EH (cell line): ENCODE measurements at regions not wholly inside any gene's neighbourhood (a gene's known extent, or its start where the extent isn't known, plus 50 kb on each side); places are given as distances from the start of the nearest gene placed in this dataset.

Source experiments
- DNase-seq: peaks from one replicate; pipeline ENCODE4 v3.0.0-alpha.2; 2015; ENCODE audit warnings: low read depth

DNA sequence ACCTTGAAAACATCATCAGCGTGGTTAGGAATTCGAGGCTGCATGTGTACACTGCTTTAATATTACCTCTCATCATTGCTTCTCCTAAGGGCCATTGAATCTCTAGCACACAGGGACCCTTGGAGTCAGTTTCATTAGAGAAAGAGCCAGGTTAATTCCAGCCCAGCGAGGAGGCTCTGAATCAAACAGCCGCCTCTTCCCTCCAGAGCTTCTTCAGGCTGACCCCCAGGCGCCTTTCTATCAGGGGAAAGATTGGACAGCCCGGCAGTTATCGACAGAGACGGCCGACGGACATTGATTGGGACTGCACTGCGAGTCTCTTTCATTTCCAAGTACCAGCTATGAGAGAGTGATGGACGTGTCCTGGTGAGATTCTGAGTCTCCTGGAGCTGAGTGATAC, 159.2 kb downstream of the ANKRD60 start:
- DNase-seq = no peak

DNA sequence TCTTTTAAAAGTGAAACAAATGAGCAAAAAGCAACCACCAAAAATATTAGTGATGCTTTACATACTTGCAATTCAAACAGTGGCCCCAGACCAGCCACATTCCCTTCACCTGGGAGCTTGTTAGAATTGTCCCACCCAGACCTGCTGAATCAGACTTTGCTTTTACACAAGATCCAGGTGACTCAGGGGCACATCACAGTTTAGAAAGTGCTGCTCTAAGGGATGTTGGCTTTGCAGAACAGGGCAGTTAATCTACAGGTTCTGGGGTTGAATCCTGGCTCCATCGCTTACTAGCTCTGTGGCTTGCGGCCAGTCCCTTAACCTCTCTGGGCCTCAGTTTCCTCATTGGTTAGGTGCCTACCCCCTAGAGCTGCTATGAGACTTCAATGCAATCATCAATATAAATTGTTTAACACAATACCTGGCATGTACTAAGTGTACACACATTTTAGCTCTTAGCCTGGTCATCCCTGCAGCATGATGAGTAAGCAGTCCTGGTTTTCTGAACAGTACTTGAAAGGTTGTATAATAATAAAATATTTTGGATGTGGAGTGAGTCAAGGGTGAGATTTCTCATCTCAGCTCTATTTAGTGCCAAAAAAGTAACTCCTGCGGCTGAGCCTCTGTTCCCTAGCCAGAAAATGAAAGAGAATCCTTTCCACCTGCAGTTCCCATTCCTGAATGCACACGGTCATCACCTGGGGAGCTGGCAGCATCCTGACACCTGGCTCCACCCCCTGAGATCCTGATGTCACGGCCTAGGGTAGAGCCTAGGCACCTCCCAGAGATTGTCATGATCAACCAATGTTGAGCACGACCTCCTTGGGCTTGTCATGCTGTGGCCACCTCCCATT, 162.7 kb downstream of the ANKRD60 start:
- no peak for DNase-seq

DNA sequence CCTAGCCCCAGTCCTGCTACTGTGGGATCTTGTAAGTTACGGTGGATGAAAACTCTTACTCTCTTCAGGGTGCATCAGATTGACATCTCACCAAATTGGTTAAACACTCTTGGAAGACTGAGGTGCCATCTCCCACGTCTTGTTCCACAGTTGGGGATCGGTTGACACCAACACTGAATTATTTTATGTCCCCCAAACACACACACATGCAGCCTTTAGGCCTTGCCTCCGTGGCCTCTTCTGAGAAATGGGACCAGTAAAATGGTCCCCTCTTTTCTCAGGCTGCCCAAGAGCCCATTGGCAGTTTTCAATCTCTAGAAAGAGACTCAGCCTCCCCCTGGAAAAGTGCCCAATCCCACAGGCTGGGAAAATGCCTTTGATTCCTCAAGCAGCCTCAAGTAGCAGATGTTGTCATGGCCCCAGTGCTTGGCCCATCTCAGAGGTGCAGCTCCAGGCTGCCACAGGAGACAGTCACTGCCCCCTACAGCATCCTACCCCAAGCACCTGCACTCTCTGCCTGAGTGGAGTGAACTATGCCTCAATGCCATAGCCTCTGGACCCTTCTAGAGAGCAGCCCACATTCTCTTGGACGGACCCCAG, 163.9 kb downstream of the ANKRD60 start:
- no peak for DNase-seq

DNA sequence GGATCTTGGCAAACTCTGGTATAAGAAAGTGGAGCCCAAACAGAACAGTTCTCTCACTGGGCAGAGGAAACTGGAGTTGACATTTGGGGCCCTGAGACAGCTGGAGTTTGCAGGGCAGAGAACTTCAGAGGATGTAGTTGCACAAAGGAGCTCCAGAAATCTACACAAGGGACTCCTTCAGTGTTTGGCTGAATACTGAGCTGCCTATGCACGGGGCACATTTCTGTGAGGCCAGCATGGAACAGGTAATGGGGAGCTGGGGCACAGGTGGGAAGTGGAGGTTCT, 169.3 kb downstream of the ANKRD60 start:
- no peak for DNase-seq

DNA sequence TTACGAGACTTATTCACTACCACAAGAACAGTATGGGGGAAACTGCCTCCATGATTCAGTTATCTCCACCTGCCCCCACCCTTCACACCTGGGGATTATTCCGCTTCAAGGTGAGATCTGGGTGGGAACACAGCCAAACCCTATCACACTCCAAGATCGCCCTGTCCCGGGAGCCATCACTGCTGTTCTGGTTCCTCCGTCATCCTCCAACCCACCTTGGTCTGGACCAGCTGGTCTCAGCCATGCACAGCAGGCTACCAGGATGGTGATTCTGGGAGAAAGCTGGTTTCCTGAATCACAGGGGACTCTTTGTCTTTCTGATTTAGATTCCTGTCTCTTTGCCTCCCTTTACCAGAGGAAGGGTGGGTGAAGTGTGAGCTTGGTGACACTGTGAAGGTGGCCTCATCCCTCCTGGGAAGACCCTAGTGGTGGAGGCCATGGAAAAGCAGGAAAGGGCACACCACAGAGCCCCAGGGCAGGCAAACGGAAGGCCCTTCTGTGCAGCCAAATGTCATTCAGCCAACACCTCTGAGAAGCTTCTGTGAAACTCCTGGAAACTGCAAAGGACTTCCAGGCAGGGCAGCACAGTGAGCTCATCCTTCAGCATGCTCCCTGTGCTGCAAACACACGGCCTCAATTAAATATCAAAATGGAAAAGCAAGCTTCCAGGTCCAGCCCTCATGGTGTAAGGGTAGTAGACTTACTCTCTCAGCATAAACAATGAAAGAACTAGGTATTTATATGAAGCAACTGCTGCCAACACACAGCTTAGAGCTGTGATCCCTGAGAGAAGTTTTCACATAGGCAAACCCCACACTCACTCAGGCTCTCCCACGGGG, 169.8 kb downstream of the ANKRD60 start:
- no peak for DNase-seq

DNA sequence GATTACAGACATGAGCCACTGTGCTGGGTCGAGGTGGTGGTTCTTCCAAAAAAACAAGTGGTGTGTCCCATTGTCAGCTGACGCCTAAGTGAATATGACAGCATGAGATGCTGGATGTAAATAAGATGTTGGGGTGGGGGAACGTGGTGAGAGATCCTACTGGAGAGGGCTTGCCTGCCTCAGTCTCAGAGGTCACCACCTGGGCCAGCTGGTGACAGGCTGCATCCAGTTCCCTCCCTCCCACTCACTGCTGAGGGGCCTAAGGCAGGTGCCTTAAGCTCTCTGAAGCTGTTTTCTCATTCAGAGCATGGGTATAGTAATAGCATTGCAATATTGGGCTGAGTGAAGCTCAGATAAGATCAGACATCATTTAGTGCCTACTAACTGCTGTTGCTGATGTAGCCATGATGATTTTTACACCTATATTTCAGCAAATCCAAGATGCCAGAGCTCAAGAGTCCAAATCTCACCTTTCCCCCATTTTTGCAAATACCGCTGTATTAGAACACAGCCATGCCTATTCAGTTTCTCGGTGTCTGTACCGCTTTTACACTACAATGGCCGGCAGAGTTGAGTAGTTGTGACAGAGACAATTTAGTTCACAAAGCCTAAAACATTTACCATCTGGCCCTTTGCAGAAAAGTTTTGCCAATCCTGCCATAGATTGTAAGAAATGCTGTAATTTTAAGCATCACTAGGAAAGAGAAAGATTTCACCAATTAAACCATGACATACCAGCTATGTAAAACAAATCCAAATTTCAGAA, 171.3 kb downstream of the ANKRD60 start:
- no peak for DNase-seq

DNA sequence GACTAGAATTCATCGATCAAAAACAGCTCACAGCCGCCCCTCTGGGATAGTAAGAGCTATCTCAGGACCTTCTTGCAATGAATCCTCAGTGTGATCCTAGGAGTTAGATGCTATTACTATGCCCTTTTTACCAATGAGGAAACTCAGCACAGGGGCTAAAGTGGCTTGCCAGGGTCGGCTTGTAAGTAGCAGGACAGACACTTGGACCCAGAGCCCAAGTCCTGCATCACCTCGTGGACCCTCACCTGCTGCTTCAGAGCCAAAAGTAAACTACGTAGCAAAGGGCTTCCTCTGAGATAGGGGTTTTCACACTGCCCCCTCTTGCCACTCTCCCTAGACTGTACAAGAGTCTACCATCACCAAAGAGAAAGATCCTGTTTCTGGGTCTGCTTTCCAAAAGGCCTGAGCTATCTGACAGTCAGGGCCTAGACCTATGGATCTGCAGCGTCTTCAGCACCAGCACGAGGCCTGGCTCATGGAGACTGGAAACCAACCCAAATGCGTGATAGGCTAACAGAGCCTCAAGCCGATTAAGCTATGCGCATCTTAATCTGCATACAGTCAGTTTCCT, 172.3 kb downstream of the ANKRD60 start:
- no peak for DNase-seq

DNA sequence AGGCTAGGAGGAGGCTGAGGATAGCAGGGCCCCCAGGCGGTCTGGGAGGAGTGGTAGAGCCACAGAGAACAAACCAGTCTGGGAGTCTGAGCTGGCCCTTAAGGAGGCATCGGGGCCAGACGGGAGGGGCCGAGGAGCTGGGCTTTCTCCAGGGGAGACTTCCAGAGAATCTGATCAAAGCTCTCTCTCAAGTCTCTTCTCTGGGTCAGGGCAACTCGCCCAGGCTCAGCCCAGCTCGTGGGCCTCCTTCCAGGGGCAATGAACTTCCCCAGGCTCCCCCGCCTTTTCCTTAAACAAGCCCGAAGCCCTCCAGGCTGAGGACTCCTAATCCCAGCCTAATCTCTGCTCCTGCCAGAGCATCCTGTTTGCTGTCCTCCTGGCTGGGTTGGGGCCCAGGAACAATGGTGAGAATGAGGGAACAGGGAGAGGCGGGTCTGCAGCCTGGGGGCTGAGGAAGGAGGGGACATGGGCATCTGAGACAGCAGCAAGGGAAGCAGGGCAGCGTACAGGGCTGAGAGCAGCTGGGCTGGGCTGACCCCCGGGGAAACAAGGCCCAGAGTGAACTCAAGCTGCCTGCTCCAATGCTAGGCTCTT, 173.6 kb downstream of the ANKRD60 start:
- no peak for DNase-seq

DNA sequence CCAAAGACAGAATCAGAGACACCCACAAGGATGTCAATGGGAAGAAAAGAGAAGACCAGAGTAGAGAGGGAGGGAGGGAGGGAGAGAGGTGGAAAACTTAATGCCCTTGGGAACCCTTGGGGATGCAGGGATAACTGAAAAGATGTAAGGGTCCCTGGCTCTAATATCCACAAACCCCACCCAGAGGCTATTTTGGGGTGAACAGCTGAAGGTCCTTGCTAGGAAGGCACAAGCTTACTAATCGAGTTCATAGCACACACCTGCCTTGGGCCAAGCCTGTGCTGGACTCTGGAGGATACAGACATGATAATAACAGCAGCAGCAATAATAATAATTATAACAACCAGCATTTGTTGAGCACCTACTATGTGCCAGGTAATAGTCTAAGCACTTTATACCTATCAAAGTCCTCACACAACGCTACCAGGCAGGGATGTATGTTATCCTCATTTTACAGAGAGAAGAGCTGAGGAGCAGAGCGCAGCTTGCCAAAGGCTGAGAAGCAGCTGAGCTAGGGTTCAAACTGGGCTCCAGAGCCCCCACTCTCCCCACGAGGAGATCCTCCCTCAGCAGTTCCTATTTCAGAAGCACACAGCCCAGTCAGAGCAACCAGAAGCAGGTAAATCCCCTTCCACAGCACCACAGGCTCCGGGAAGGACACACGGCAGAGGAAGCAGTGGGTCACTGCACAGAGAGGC, 174.2 kb downstream of the ANKRD60 start:
- no peak for DNase-seq

DNA sequence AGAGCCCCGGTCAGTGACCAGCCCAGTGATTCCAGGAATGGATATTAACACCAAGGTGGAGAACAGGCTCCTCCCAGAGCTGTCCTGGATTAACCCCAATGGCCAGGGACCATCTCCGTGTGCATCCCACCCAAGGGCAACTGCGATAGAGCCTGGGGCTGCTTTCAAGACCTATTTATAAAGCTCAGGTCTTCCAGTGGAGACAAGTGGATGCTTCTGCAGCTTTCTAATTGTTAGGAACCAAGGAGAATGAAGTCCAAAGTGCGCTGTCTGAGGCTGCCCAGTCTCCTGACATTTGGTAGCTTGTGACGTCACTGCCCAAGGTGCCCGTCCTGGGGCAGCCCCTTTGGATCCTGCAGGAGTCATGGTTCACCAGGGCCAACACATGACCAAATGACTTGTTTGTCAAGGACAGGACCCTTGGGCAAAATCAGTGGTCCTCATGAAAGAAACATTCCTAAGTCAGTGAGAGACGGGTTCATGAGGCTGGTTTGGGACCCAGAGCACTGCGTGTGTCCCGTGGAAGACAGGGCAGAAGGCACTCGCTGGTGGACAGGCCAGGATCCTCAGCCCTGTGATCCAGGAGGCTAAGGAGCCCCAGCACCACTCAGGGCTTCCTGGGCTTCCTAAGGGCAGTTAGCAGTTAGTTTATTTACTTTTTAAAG, 174.9 kb downstream of the ANKRD60 start:
- no peak for DNase-seq

DNA sequence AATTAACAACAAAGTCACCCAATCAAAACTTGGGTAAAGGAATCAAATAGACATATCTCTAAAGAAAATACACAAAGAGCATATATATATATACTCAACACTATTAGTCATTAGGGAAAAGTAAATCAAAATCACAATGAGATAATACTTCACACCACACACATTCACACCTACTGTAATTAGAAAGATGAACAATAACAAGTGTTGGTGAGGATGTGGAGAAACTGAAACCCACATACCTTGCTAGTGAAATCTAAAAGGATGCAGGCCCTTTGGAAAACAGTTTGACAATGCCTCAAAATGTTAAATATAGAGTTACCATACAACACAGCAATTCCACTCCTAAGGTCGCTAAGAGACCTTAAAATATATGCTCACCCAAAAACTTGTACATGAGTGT, 177.1 kb downstream of the ANKRD60 start:
- no peak for DNase-seq

DNA sequence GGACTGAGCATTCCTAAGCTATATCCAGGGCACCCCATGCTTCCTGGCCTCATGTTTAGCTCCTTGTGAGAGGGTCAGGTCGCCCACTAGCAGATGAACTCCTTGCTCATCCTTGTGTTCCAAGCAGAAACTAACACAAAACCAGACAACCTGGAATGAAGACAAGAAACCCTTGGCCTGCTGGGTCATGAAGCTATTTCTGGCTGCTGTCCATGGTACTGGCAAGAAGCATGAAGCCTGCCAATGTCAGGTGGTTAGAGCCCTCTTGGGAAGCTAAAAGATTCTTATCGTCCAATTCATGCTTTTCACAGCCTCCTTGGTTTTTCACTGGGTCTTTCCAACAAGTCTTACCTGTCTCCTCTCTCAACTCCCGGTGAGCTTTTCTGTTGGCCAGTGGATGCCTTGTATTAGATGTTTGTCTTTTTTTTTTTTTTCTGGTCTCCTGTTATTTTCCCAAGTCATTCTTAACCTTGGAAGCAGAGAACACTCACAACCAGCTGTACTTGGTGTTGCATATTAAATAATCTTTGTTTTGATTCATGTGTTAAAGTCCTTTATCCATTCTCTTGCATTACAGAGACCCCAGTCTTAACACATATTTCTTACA, 180.3 kb downstream of the ANKRD60 start:
- DNase-seq = peak; percentile 64

DNA sequence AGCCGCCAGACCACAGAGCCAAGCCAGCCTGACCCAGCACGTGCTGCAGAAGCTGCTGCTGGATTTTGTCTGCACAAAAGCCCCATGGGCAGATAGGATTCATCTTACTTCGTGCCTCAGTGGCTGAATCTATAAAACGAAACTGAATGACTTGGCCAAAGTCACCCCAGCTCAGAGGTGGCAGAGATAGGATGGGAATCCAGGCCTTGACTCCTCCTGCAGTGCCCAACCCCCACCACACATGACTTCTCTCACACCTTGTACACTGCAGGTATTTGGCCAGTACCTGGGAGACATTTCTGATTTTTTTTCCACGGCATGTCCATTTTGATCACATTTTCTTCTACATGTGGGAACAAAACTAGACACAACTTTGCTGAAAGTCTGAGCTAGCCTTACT, 182.1 kb downstream of the ANKRD60 start:
- no peak for DNase-seq

DNA sequence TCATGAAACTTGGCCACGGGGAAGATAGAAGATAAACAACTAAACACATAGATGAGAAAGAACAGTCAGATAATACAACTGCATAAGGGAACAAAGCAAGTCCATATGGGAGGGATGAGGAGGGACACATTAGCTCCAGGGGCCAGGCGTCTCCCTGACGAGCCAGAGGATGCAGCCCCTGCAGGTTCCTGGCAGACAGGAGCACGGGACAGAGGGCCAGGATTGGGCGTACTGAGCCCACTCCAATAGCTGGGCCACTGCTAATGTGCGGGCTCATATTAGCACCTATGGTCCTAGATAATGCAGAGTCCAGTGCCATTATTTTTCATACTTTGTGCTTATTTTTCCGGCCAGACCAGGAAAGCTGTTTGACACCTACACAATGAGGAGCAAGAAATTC, 182.9 kb downstream of the ANKRD60 start:
- no peak for DNase-seq

DNA sequence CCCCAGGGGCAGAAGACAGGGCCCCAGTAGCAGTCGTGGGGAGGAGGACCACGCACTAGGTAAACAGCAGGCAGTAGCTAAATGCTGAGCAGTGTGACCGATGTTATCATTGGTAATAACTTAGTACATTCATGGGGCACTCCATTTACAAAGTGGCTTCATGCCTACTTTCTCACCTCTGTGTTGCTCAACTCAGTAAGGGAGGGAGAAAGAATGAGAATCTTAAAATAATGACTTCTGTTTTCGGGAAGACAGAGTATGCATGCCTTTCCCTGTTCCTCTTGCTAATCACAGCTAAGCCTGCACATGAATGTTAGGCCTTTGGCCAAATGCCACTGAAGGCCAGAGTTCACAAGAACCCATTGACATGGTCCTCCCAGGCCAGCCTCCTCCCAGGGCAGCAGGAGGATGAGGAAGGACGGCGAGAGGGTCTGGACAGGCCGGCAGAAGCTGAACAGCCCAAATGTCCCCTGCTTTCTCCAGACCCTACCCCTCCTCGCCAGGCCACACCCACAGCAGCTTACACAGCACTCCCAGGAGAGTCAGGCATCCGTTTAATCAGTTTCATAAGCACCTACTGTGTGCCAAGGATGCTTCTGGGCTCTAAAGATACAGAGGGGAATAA, 183.4 kb downstream of the ANKRD60 start:
- DNase-seq = peak; percentile 6

DNA sequence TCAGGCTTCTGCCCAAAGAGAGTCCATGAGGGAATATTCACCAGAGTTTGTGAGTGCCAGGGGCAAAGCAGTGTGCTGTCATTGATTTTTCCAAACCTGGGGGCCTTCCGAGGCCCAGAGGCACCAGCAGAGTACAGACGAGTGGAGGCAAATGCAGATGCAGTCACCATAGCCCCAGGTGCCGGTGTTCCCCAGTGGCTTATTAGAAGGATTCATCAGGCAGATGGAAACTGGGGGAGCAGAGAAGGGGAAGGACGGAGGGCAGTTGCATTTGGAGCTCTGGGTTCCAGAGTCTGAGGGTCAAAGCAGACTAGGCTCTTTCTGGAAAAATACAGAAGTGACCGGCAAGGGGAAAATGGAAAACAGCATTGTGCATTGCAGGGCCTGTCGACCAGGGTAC, 184.2 kb downstream of the ANKRD60 start:
- DNase-seq = no peak

DNA sequence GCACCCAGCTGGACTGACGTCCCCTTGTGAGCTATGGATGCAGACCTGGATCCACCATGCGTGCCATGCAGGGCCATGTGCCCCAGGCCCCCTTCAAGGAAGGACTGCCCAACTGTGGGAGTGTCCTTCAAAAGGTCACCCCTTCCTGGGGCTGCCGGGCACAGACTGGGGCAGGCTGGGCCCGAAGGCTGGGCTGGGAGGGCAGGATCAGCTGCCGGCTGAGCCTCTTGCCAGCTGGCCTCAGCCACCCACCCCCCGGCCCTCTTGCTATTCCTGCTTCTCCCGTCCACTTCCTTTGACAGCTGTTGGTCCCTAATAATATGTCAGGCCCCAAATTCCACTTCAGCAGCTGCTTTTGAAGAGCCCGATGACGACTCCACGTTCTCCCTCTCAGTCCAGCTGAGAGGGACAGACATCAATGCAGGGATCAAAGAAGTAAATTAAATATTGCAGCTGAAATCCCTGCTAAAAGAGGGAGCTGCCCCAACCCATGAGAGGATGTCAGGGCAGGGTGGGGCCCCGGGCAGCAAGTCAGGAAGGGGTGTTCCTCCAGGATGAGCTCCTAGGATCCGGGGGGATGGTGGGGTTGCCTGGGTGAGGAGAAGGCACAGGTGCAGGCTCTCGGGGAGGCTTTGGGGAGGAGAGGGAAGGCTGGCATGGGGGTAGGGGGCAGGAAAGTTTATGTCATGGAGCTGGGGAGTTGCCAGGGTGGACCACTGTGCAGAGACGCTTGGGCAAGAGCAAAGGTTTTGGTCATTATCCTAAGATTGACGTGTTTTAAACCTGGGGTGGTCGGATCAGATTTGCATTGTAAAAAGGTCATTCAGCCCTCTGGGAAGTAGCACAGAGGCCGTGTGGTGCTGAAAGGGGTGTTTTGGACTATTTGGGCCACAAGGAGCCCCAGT, 185.0 kb downstream of the ANKRD60 start:
- no peak for DNase-seq

DNA sequence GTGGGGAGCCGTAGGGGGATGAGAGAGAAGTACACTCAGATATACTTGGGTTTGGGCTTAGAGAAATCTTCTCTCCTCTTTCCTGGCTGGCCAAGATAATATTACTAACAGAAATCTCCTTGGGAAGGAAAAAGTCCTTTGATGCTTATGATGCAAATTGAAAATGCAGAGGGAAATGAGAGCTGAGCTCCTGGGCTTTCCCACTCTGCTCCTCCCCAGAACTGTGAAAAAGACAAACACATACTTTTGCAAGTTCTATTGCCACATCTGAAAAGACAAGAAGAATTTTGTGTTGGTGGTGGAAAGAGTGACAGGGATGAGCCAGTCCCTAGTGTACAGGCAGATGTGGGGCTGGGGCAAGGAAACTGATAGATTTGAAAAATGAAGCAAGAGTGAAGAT, 185.9 kb downstream of the ANKRD60 start:
- no peak for DNase-seq
